ENCODE measurements at regions not wholly inside any gene's neighbourhood (a gene's known extent, or its start where the extent isn't known, plus 50 kb on each side); places are given as distances from the start of the nearest gene placed in this dataset.

DNA sequence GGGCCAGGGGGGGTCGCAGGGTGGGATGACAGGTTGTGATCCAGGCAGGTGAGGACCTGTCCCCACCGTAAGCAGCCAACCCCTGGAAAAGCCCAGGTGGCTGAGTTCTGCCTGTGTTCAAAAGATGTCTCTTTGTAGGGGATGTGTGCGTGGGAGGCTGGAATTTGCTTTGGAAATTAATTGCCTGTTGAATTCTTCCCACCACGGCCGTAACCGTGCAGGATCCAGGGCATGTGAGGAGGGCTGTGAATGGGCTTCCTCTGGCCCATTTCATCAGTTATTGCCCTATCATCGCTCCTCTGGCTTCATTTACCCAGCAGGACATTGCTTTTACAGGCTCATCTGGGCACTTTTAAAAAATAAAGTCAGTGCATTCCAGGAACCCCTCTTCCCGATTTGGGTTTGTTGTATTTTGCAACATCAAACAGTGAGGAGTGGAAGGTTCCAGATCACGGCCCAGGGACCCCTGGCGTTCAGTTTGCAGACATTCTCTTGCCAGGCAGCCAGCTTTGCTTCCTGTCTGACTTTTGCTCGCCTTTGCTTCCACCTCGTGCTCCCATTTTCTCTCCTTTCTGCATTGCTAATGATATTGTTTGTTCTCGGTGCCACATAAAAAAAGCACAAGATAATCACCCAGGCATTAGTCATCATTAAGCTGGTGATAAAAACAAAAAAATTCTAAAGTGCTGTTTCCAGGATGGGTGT lies 1306.6 kb downstream of the BRD1 start:
- Histone ChIP-seq H3K9ac (no peak overlapping the region), H3K4me1 (no peaks in the 10 kb centered on the region), H3K27me3 (no peaks in the 10 kb centered on the region), H3K4me2 (no peak overlapping the region), H3K27ac (no peak overlapping the region), H3K36me3 (no peaks in the 10 kb centered on the region), H3K4me3 (no peak overlapping the region), H3K9me3 (replicated peaks in 1 of 11) (no peaks in the 10 kb centered on the region), H4K20me1 (peaks cover 0 to 32% (median 0%) of the 10 kb centered on the region in 11 experiments; a peak in 5 of 22 replicates)
- no peak for TF ChIP-seq Cebpa-rat (IDR thresholded peaks at IDR 0.05)

GRCh38 chr22:48520207-48520606 lies 1307.5 kb downstream of the BRD1 start:
- Histone ChIP-seq H4K20me1 (peaks cover 0 to 27% (median 0%) of the 10 kb centered on the region in 11 experiments; a peak in 5 of 22 replicates), H3K27ac (no peak overlapping the region), H3K4me1 (no peaks in the 10 kb centered on the region), H3K27me3 (no peaks in the 10 kb centered on the region), H3K4me2 (no peak overlapping the region), H3K4me3 (no peak overlapping the region), H3K9ac (no peak overlapping the region), H3K36me3 (no peaks in the 10 kb centered on the region), H3K9me3 (replicated peaks in 1 of 11) (no peaks in the 10 kb centered on the region)
- TF ChIP-seq Cebpa-rat (IDR thresholded peaks at IDR 0.05), result no peak

DNA sequence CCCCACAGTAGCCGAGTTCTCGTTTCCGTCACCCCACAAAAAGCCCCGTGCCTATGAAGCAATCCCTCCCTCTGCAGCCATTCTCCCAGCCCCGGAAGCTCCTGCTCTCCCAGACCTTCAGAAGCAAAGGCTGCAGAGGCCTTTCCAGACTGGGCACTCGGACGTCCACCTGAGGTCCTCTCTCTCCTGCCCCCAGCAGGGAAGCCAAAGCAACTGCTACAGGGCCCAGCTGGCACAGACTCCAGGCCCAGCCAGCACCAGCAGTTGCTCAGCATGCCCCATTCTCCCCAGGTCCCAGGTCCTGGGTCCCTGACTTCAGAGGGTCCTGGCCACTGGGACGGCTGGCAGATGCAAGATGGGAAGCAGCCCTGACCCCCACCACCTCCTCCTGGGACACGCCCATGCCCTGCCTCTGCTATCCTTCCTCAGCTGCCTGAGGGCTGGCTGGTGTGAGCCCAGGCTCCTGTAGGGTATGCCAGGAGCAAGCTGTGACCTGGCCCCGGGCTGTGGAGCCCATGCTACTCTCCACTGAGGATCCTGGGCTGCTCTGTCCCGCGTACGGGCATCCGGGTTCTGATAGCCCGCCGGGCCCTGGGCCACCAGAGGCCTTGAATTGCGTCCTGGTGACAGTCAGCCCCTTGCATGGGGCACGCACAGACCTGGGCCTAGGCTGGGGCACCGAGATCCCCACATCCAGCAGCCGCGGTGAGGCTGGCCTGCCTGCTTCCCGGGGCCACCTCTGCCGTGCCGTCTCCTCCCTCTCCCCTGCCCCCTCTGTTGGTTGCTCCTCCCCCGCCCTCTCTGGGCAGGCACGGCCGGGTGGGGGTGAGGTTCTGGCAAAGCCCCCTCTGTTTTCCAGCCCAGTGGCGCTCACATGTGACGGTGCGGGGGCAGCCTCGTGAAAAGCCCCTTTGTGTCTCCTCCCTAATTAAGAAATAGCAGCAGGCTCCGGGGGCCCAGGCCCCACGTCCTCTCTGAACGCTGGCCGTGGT lies 1310.3 kb downstream of the BRD1 start:
- no peaks in the 10 kb centered on the region for H3K4me1 ChIP-seq
- H3K27me3 ChIP-seq, result no peaks in the 10 kb centered on the region
- no peaks in the 10 kb centered on the region for H3K36me3 ChIP-seq
- no peak overlapping the region for H3K27ac ChIP-seq
- H3K9me3 ChIP-seq (replicated peaks in 1 of 11), result no peaks in the 10 kb centered on the region
- no peak for TF ChIP-seq Cebpa-rat (IDR thresholded peaks at IDR 0.05)
- no peak overlapping the region for H3K9ac ChIP-seq
- no peak overlapping the region for H3K4me2 ChIP-seq
- H4K20me1 ChIP-seq, result peaks cover 0 to 14% (median 0%) of the 10 kb centered on the region in 11 experiments; a peak in 5 of 22 replicates
- no peak overlapping the region for H3K4me3 ChIP-seq

DNA sequence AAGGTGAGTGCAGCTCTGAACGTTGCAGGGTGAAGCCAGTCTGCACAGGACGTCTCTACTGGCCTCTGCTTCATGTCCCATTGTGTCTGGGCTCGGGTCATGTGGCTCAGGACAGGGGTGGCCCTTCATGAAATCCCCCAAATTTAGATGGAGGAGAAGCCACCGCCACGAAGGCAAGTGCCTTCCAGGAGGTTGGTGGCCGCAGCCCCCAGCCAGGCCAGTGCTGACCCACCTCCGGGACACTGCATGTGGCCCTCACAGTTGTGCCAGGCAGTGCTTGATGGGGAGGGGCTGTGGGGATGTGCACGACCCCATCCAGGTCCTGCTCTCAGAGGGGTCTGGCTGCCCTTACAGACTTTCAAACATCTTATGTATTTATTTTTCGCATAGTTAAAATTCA lies 1311.1 kb downstream of the BRD1 start:
- Histone ChIP-seq H3K36me3 (no peaks in the 10 kb centered on the region), H4K20me1 (peaks cover 0 to 8% (median 0%) of the 10 kb centered on the region in 11 experiments; a peak in 4 of 22 replicates), H3K9ac (no peak overlapping the region), H3K4me2 (no peak overlapping the region), H3K4me1 (no peaks in the 10 kb centered on the region), H3K27me3 (no peaks in the 10 kb centered on the region), H3K4me3 (no peak overlapping the region), H3K9me3 (replicated peaks in 1 of 11) (no peaks in the 10 kb centered on the region), H3K27ac (no peak overlapping the region)
- TF ChIP-seq Cebpa-rat (IDR thresholded peaks at IDR 0.05), result no peak

DNA sequence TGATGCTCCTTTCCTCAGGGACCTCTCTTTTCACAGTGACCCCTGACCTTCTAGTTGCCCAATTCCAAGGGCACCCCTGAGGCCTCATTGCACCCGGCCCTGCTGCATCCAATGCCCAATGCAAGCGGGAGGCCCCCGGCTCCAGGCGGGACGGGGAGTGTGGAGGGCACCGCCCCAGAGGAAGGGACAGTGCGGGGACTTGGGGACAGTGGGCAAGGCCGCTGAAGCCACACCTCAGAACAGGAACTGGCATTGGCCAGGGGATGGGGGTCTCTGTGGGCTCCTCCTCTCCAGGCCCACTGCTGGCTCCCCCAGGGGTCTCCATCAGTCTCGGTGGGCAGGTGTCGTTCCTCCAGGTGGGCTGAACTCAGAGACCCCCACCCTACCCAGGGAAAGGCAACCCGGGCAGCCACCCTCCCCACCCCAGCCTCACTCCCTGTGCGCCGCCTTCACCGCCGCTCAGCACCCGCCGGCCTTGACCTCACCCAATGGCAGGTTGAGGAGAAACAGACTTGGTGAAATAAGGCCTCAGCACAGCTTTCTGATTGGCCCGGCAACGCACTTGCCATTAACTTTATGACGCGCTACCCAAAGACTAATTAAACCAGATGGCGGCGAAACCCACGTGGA lies 1312.0 kb downstream of the BRD1 start:
- TF ChIP-seq Cebpa-rat (IDR thresholded peaks at IDR 0.05), result no peak
- H3K36me3 ChIP-seq, result no peaks in the 10 kb centered on the region
- H3K9me3 ChIP-seq (replicated peaks in 1 of 11), result no peaks in the 10 kb centered on the region
- H3K4me1 ChIP-seq, result no peaks in the 10 kb centered on the region
- H3K27ac ChIP-seq, result no peak overlapping the region
- H3K9ac ChIP-seq, result no peak overlapping the region
- no peak overlapping the region for H3K4me2 ChIP-seq
- H4K20me1 ChIP-seq, result peaks cover 0 to 8% (median 0%) of the 10 kb centered on the region in 11 experiments; a peak in 5 of 22 replicates
- no peaks in the 10 kb centered on the region for H3K27me3 ChIP-seq
- H3K4me3 ChIP-seq, result no peak overlapping the region

GRCh38 chr22:48513929-48514328 lies 1313.7 kb downstream of the BRD1 start:
- H3K4me2 ChIP-seq, result no peak overlapping the region
- H3K4me3 ChIP-seq, result no peak overlapping the region
- no peaks in the 10 kb centered on the region for H3K4me1 ChIP-seq
- no peaks in the 10 kb centered on the region for H3K36me3 ChIP-seq
- no peaks in the 10 kb centered on the region for H3K9me3 ChIP-seq (replicated peaks in 1 of 11)
- TF ChIP-seq Cebpa-rat (IDR thresholded peaks at IDR 0.05), result no peak
- H4K20me1 ChIP-seq, result peaks cover 0 to 8% (median 0%) of the 10 kb centered on the region in 11 experiments; a peak in 5 of 22 replicates
- no peaks in the 10 kb centered on the region for H3K27me3 ChIP-seq
- no peak overlapping the region for H3K27ac ChIP-seq
- no peak overlapping the region for H3K9ac ChIP-seq

DNA sequence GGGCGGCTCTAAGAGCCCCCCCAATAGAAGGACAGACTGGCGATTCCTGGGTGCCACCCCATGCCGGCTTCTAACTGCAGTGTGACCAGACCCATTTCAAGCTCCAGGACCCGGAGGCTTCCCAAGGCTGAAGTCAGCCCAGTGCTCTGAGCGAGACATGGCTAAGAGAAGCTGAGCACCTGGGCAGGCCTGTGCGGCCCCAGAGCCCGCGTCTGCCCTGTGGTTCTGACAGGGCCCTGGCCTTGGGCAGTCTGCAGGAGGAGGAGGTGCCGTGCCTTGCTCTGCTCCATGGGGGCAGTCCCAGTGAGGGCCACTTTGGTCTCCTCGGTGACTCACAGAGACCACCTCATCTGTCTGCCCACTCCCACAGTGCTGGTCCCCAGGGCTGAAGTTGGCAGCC lies 1314.2 kb downstream of the BRD1 start:
- no peak overlapping the region for H3K9ac ChIP-seq
- no peak overlapping the region for H3K27ac ChIP-seq
- H3K27me3 ChIP-seq, result no peaks in the 10 kb centered on the region
- H3K4me2 ChIP-seq, result no peak overlapping the region
- H3K9me3 ChIP-seq (replicated peaks in 1 of 11), result no peaks in the 10 kb centered on the region
- H3K36me3 ChIP-seq, result no peaks in the 10 kb centered on the region
- peaks cover 0 to 8% (median 0%) of the 10 kb centered on the region in 11 experiments; a peak in 5 of 22 replicates for H4K20me1 ChIP-seq
- TF ChIP-seq Cebpa-rat (IDR thresholded peaks at IDR 0.05), result no peak
- no peak overlapping the region for H3K4me3 ChIP-seq
- H3K4me1 ChIP-seq, result no peaks in the 10 kb centered on the region

DNA sequence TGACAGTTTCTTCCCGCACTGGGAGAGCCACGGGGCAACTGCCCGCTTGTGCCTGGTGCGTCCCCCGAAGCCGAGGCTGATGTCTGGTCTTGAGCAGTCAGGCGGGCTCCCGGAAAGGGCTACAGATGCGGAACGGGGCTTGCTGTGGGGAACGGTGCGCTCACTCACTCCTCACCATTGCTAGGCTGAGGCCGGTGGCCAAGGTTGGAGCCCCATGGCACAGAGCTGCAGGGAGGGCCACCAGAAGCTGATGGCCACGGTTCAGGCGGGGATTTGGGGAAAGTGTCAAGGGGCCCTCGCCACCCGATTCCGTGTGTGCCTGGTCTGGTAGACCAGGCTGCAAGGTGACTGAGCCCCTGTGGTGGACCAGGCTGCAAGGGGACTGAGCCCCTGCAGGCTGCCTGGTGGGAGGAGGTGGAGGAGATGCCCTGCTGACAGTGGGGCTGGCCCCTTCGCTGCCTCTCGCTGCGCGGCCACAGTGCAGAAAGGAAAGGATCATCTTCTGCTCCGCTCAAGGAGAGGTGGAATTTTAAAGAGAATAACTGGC lies 1315.8 kb downstream of the BRD1 start:
- Histone ChIP-seq H3K4me1 (no peaks in the 10 kb centered on the region), H3K27ac (no peak overlapping the region), H3K9ac (no peak overlapping the region), H4K20me1 (peaks cover 0 to 5% (median 0%) of the 10 kb centered on the region in 11 experiments; a peak in 5 of 22 replicates), H3K27me3 (no peaks in the 10 kb centered on the region), H3K36me3 (no peaks in the 10 kb centered on the region), H3K9me3 (replicated peaks in 1 of 11) (no peaks in the 10 kb centered on the region), H3K4me3 (no peak overlapping the region), H3K4me2 (no peak overlapping the region)
- TF ChIP-seq Cebpa-rat (IDR thresholded peaks at IDR 0.05), result no peak

DNA sequence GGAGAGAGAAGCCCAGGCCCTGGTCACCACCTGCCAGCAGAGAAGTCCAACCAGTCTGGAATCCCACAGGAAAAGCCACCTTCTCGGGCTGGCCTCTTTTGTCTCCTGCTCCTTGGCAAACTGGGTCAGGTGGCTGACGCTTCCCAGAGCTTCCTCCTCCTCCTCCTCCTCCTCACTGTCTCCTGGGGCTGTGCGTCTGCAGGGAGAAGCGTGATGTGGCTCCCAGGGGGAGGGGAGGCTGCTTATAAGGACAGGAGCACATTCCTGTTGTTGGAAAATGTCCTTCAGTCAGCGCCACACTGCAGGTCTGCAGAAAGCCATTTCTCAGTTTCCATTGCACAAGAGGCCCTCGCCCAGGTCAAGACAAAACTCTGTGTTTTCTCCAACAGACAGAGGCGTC lies 1316.5 kb downstream of the BRD1 start:
- Histone ChIP-seq H3K4me2 (no peak overlapping the region), H3K27ac (no peak overlapping the region), H3K9ac (no peak overlapping the region), H3K9me3 (replicated peaks in 1 of 11) (no peaks in the 10 kb centered on the region), H3K4me3 (no peak overlapping the region), H3K4me1 (no peaks in the 10 kb centered on the region), H3K27me3 (no peaks in the 10 kb centered on the region), H3K36me3 (no peaks in the 10 kb centered on the region), H4K20me1 (peaks cover 0 to 8% (median 0%) of the 10 kb centered on the region in 11 experiments; a peak in 5 of 22 replicates)
- no peak for TF ChIP-seq Cebpa-rat (IDR thresholded peaks at IDR 0.05)
